Caki2 (cell line): ENCODE measurements at regions not wholly inside any gene's neighbourhood (a gene's known extent, or its start where the extent isn't known, plus 50 kb on each side); places are given as distances from the start of the nearest gene placed in this dataset.

Source experiments
- DNase-seq: peaks from one replicate; pipeline ENCODE4 v3.0.0-alpha.2; 2015; ENCODE audit warnings: low read depth
- in situ Hi-C: cut with HindIII; loops from 2 replicates; pipeline ENCODE4 v1.10.0; 2016; ENCODE audit warnings: low sequenced_read_pairs, low pct_unique_long_range_greater_than_20kb, mixed read lengths

- peak; percentile 40 for DNase-seq
- in situ Hi-C loops = no loop called here
Observed at GRCh38 chr4:183563874-183564273, 59.0 kb downstream of the ING2 start.

- in situ Hi-C loops = no loop called here
- DNase-seq = peak; percentile 29
Observed at GRCh38 chr4:183571350-183571941, 66.6 kb downstream of the ING2 start.

- no peak for DNase-seq
- in situ Hi-C loops = no loop called here
Observed at GRCh38 chr4:183576701-183577404, 72.0 kb downstream of the ING2 start.

- in situ Hi-C loops = no loop called here
- DNase-seq = no peak
Observed at GRCh38 chr4:183580370-183580769, 75.5 kb downstream of the ING2 start.

- in situ Hi-C loops = no loop called here
- DNase-seq = no peak
Observed at GRCh38 chr4:183580849-183581248, 76.0 kb downstream of the ING2 start.

- no peak for DNase-seq
- in situ Hi-C loops = no loop called here
Observed at GRCh38 chr4:183586824-183587223, 72.2 kb downstream of the RWDD4 start.

GRCh38 chr4:183588169-183588675, 70.8 kb downstream of the RWDD4 start:
- DNase-seq = no peak
- in situ Hi-C loops = no loop called here

GRCh38 chr4:183588691-183589090, 70.3 kb downstream of the RWDD4 start:
- in situ Hi-C loops = no loop called here
- no peak for DNase-seq

GRCh38 chr4:183589461-183590099, 69.4 kb downstream of the RWDD4 start:
- DNase-seq = no peak

More at GRCh38 chr4:183589461-183590099, 69.4 kb downstream of the RWDD4 start:
- in situ Hi-C loops = no loop called here
